T follicular helper cell (primary cell): ENCODE measurements at regions not wholly inside any gene's neighbourhood (a gene's known extent, or its start where the extent isn't known, plus 50 kb on each side); places are given as distances from the start of the nearest gene placed in this dataset.

Experiments
- DNase-seq: peaks from one replicate; pipeline ENCODE4 v3.0.0-alpha.2; 2020; ENCODE audit warnings: low read depth

GRCh38 chr4:121277194-121278105 is 103.4 kb downstream of the QRFPR start:
- DNase-seq: no peak

GRCh38 chr4:121273191-121273590 is 107.6 kb downstream of the QRFPR start:
- no peak for DNase-seq

- DNase-seq: no peak
Measured at GRCh38 chr4:121272526-121272925, 108.3 kb downstream of the QRFPR start.

- DNase-seq: no peak
Measured at GRCh38 chr4:121270389-121270788, 106.3 kb upstream of the TNIP3 start.

GRCh38 chr4:121269001-121269400 is 104.9 kb upstream of the TNIP3 start:
- no peak for DNase-seq

DNA sequence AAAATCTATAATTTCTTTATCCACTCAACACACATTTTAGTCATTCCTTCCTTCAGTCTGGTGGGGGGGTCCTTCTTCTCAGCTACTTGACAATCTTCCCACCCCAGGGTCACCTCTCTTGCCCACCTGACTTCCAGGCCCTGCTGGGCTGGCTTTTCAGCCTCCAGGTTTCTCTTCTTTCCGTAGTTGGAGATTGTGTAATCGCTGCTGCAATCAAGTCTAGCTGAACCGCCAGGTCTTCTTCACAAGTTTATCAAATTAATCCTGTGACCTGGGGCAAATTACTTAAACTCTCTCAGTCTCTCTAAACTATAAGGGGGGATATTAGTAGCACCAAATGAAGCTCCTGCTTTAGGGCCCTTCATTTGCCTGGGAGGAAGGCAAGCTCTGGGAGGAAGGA is 102.9 kb upstream of the TNIP3 start:
- no peak for DNase-seq

DNA sequence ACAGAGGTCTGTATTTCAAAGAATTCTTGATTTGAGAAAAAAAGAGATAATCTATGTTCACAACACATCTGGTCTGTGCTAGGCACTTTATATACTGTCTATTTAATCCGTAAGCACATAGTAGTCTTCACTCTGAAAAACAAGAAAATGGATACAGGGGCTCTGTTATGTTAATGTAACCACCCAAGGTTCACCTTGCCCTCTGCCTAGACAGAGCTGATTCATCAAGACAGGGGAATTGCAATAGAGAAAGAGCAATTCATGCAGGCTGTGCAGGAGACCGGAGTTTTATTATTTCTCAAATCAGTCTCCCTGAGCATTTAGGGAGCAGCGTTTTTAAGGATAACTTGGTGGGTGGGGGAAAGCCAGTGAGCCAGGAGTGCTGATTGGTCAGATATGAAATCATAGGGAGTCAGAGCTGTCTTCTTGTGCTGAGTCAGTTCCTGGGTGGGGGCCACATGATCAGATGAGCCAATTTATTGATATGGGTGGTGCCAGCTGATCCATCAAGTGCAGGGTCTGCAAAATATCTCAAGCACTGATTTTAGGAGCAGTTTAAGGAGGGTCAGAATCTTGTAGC is 92.9 kb upstream of the TNIP3 start:
- DNase-seq: no peak

GRCh38 chr4:121255986-121256750 is 92.0 kb upstream of the TNIP3 start:
- DNase-seq: no peak

GRCh38 chr4:121253961-121254360 is 89.8 kb upstream of the TNIP3 start:
- no peak for DNase-seq

GRCh38 chr4:121252224-121252806 is 88.2 kb upstream of the TNIP3 start:
- peak; percentile 47 for DNase-seq

DNA sequence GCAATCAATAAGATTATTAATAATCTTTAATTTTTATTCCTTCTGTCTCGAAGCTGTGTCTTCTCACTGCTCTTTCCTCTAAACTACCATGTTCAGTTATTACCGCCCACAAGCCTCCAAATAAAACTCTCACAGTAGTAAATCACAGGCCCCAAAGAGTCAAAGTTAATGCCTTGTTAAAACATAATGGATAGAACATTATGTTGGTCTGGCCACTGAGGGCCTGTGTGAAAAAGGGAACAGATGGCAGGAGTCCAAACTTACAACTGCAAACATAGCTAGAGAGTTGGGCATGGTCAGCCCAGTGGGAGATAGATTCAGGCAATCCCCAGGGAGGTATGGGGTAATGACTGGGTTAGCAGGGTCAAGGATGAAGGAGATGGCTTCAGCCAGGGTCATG is 84.6 kb upstream of the TNIP3 start:
- DNase-seq: no peak

DNA sequence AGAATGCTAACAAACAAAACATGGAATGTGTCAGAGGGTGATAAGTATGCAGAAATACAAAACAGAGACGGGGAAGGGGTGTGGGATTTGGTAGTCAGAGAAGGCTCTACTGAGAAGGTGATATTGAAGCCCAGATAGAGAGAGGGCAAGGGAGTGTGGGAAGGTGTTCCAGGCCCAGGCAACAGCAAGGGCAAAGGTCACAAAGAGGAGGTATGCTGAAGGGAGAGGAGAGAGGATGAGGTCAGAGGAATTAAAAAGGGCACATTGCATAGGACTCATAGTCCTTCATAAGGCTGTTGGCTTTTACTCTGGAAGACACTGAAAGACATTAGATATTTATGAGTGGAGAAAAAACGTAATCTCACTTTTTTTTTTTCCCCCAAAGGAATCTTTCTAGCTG is 82.6 kb upstream of the TNIP3 start:
- no peak for DNase-seq

GRCh38 chr4:121243485-121243884 is 79.4 kb upstream of the TNIP3 start:
- no peak for DNase-seq

DNA sequence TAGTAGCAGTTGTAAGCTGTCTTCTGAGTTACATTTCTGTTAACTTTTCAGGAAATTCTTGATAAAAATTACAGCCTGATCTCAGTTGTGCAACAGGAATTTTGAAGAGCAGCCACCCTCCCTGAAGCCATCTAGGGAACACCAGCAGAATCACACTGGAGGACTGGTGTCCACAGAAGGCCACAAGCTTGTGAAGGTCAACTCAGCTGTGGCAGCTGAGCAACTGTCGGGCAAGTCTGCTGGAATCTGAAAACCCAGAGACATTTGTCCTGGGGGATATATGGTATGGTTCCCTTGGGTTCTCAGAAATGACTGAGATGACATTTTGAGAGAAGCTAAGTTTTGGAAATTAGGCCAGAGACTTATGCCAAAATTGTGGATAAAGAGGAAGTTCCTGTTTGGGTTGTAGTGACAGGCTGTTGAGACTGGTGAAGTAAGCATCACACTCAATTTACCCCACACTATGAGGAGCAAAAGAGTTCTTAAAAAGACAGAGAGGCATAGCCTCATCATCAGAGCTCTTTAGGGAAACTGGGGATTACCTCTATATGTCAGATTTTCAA is 78.1 kb upstream of the TNIP3 start:
- DNase-seq: no peak

GRCh38 chr4:121239951-121240350 is 75.8 kb upstream of the TNIP3 start:
- DNase-seq: no peak

DNA sequence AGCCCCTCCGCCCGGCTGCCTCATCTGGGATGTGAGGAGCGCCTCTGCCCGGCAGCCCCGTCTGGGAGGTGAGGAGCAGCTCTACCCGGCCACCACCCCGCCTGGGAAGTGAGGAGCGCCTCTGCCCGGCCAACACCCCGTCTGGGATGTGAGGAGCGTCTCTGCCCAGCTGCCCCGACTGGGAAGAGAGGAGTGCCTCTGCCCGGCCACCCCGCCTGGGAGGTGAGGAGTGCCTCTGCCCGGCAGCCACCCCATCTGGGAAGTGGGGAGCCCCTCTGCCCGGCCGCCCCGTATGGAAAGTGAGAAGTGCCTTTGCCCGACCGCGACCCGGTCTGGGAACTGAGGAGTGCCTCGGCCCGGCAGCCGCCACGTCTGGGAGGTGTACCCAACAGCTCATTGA is 74.3 kb upstream of the TNIP3 start:
- no peak for DNase-seq

DNA sequence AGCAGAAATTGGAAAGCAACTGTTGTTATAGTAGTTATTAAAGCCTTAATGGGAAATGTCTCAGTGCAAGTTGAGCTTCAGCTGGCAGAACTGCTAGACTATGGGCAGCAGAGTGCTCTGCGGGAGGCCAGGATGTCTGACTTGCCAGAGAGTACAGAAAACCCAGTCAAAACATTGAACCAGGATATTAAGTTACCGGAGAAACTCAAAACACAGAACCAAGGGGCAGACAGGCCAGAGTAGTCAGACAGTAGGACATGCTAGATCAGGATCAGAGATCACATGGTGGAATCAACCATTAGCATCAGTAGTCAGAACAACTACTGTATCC is 72.9 kb upstream of the TNIP3 start:
- no peak for DNase-seq

GRCh38 chr4:121236353-121237068 is 72.4 kb upstream of the TNIP3 start:
- DNase-seq: no peak

DNA sequence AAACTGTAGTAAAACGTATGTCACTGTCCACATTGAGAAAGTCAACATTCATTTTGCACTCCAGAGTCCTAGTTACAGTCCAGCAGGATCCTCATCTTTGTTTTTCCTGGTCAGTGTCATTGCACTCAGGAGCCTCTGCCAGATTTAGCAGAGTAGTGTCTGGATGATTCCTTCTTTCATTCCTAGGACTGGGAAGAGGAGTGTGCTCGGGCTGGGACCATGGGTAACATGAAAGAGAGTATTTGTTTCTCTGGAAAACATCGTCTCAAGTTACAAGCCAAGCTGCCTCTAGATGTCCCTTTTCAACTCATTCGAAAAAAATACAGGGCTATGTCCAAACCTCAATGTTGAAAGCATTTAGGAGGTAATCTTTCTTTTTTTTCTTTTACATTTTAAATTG is 69.9 kb upstream of the TNIP3 start:
- no peak for DNase-seq

DNA sequence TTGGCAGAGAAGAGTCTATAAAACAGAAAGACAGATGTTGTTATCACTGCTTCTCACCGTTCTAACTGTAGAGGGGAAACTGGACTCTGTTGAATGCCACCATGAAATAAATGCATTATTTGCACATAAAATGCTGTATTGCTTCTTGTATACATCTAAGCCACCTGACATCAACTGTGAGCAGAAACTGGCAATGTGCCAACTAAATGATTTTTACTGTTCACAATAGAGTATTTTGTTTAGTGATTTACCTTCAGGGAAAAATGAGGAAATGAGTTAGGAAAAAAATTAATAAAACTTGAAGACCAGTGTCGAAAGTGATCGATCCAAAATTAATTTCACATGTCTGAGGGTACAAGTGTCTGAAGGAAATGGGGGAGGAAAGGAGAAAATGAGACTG is 65.9 kb upstream of the TNIP3 start:
- no peak for DNase-seq

DNA sequence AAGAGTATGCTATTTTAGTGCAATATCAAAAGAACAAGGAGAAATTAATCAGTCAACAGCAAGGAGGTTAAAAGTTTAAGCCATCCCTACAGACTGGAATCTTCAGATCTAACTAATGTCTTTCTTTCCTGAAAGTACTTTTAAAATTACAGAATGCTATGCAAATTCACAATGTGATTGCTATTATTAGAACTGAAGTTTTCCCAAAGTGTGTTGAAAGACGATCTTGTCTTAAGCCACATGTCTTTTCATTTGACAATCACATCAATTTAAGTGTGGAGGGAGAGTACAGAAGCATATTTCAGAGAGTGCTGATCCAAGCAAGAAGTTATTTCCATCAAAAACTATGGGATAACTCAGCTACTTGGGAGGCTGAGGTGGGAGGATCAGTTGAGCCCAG is 64.7 kb upstream of the TNIP3 start:
- no peak for DNase-seq

DNA sequence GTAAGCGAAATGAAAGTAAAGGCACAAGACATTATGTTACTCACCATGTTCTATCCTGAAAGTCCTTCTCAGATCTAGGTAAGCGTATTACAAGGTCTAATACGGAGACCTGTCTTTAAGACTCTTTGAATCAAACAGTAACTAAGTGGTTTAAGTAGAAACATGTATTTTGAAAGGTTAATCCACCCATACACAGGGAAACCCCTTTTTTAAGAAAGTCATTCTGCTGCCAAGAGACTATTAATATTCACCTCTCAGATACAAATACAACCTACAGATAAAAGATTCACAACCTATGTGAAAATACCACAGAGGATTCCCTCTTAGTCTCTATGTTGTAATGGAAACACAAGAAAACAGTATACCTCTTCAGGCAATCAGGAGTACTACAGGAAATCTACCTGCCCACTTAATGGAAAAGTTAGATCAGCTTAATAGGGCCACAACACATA is 63.2 kb upstream of the TNIP3 start:
- DNase-seq: no peak
